OCI-LY7 (cell line): ENCODE measurements at regions not wholly inside any gene's neighbourhood (a gene's known extent, or its start where the extent isn't known, plus 50 kb on each side); places are given as distances from the start of the nearest gene placed in this dataset.

Experiments
- EZH2phosphoT487 ChIP-seq: fragments of 200-600 bp; sonication (generic); IDR thresholded peaks from 2 replicates; pipeline ENCODE4 v1.6.1; 2018; ENCODE audit warnings: low read depth, borderline replicate concordance, mild to moderate bottlenecking, mixed run types, antibody characterized with exemption, low read length, moderate library complexity, mixed read lengths
- TF ChIP-seq, protein P1 (sequence below): fragments of 200-600 bp; sonication (generic); conservative IDR thresholded peaks from 2 replicates; pipeline ENCODE4 v1.5.1; 2014; ENCODE audit warnings: mild to moderate bottlenecking, antibody characterized with exemption, low read length, moderate library complexity, mixed read lengths

DNA sequence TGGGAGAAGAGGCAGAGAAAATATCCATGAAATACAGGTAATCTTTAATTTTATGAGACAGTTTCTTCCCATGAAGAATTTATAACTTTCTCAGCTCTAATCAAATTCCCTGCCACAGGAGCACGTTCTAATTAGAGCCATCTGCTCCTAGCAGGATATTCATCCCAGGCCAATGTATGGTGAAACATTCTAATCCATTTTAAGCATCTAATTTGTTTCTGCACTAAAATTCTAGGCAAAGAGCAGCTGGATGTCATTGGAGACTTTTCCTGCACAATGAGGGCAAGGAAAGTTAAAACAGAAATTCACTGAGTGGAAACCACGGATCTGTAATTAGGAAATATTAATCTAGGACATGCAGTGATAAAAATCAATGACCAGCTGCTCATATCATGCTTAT lies 107.7 kb upstream of the ZFP42 start:
- TF ChIP-seq, protein P1, sequence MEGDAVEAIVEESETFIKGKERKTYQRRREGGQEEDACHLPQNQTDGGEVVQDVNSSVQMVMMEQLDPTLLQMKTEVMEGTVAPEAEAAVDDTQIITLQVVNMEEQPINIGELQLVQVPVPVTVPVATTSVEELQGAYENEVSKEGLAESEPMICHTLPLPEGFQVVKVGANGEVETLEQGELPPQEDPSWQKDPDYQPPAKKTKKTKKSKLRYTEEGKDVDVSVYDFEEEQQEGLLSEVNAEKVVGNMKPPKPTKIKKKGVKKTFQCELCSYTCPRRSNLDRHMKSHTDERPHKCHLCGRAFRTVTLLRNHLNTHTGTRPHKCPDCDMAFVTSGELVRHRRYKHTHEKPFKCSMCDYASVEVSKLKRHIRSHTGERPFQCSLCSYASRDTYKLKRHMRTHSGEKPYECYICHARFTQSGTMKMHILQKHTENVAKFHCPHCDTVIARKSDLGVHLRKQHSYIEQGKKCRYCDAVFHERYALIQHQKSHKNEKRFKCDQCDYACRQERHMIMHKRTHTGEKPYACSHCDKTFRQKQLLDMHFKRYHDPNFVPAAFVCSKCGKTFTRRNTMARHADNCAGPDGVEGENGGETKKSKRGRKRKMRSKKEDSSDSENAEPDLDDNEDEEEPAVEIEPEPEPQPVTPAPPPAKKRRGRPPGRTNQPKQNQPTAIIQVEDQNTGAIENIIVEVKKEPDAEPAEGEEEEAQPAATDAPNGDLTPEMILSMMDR = no peak
- no peak for TF ChIP-seq EZH2phosphoT487
